Gastrocnemius medialis (tissue), 4 donors: ENCODE measurements at regions not wholly inside any gene's neighbourhood (a gene's known extent, or its start where the extent isn't known, plus 50 kb on each side); places are given as distances from the start of the nearest gene placed in this dataset.

Source experiments
- POLR2A ChIP-seq, 2 donors: fragments of 450-650 bp; IDR thresholded peaks; one replicate each; pipeline ENCODE4 v1.6.1; 2017; ENCODE audit warnings: antibody characterized with exemption in 2 of 2, mild to moderate bottlenecking in 2 of 2, moderate library complexity in 2 of 2
- TF ChIP-seq, protein P1 (sequence below), 5 experiments: fragments of 450-650 bp in 3 of 5; fragments of 200-600 bp in 2 of 5; sonication (generic) in 2 of 5; IDR thresholded peaks in 4 of 5; conservative IDR thresholded peaks in 1 of 5; 1 replicate in 4 of 5; 2 replicates in 1 of 5; pipeline ENCODE4 v1.5.1; 2016 to 2019; ENCODE audit warnings: antibody characterized with exemption in 5 of 5, mild to moderate bottlenecking in 3 of 5, moderate library complexity in 3 of 5

DNA sequence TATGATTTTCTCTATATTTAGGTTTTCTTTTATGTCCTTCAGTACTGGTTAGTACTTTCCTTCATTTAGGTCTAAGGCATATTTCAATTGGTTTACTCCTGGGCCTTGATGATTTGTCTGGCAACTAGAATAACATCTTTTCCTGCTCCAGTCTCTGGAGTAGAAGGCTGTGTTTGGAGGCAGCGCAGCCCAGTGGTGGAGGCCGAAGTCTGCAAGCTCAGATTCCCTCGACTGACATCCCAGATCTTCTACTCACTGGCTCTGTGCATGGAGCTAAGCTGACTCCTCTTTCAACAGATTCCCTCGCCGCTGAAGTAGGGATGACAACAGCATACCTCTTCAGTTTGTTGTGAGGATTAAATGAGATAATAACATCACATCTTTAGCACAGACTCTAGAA, 141.0 kb downstream of the RAP2A start:
- TF ChIP-seq, protein P1, sequence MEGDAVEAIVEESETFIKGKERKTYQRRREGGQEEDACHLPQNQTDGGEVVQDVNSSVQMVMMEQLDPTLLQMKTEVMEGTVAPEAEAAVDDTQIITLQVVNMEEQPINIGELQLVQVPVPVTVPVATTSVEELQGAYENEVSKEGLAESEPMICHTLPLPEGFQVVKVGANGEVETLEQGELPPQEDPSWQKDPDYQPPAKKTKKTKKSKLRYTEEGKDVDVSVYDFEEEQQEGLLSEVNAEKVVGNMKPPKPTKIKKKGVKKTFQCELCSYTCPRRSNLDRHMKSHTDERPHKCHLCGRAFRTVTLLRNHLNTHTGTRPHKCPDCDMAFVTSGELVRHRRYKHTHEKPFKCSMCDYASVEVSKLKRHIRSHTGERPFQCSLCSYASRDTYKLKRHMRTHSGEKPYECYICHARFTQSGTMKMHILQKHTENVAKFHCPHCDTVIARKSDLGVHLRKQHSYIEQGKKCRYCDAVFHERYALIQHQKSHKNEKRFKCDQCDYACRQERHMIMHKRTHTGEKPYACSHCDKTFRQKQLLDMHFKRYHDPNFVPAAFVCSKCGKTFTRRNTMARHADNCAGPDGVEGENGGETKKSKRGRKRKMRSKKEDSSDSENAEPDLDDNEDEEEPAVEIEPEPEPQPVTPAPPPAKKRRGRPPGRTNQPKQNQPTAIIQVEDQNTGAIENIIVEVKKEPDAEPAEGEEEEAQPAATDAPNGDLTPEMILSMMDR (IDR thresholded peaks at IDR 0.05 in 4 of 5, conservative IDR thresholded peaks at IDR 0.05 in 1 of 5), result no peak
- TF ChIP-seq POLR2A (IDR thresholded peaks at IDR 0.05), result no peak
